Eye (tissue), 1 donor: ENCODE measurements at regions not wholly inside any gene's neighbourhood (a gene's known extent, or its start where the extent isn't known, plus 50 kb on each side); places are given as distances from the start of the nearest gene placed in this dataset.
"Not testable (repeated sequence)": the region's sequence is repeated elsewhere in the genome, so short reads cannot be mapped to it uniquely, and the experiment has no call there.

Experiments
- DNase-seq: peaks from one replicate; pipeline ENCODE4 v3.0.0-alpha.2; 2015

GRCh38 chr5:135176991-135177390 lies 143.0 kb upstream of the PITX1 start:
- no peak for DNase-seq

DNA sequence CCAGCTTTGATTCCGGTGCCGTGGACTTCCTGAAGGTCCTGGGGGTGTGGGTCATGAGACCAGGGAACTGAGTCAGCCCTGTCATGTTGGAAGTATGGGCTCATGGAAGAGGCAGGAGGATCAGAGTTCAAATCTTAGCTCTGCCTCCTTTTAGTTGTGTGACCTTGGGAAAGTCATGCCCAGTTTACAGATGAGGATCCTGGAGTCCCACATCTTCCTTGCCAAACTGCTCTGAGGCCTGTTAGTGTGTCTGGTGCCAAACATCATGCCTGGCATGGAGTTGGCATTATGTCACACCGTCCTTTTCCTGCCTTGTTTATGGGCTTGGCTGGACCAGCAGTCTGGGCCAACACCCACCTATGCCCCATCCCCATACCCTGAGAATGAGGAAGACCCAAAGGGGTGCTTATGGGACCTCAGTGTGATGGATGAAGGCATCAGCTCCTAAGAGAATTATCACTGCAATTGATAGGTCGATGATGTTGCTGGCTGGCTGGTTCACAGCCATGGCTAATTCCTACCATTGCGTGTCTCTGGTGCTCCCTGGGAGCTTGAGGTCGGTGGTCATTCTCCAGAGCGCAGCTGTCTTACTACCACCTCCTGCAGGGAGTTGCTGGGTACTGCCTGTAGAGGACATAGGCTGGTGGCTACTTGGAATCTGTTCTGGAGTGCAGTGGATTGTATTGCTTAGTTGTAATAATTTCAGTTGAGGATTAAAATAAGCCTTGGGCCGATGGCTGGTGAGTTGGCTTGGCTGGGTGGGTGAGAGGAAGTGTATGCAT lies 140.5 kb upstream of the PITX1 start:
- DNase-seq: no peak

GRCh38 chr5:135173662-135174290 lies 139.7 kb upstream of the PITX1 start:
- no peak for DNase-seq

- no peak for DNase-seq
Observed at GRCh38 chr5:135172718-135173117, 138.7 kb upstream of the PITX1 start.

DNA sequence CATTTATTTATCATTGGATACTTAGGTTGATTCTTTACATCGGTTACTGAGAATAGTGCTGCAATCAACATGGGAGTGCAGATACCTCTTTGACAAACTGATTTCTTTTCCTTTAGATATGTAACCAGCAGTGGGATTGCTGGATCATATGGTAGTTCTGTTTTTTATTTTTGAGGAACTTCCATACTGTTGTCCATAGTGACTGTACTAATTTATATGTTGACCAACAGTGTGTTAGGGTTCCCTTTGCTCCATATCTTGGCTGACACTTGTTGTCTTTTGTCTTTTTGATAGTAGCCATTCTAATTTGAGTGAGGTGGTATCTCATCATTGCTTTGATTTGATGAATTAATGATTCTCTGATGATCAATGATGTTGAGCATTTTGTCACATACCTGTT lies 137.3 kb upstream of the PITX1 start:
- no peak for DNase-seq

DNA sequence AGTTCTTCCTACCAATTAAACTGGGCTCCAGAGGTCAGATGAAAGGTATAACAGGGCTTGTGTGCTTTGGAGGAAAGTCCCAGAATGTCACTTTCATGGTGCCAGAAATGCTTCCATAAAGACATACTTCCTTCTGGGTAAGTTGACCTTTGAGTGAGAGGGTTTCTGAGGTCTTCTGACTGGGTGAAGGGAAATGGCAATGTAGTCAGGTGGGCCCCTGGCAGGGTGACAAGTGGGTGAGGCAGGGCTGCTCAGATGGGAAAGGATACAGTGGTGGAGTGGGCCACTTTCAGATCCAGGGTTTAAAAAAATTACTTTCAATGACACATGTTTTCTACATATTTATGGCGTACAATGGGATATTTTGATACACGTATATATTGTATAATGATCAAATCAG lies 136.5 kb upstream of the PITX1 start:
- DNase-seq: no peak

- DNase-seq: no peak
Observed at GRCh38 chr5:135169753-135170152, 135.7 kb upstream of the PITX1 start.

- no peak for DNase-seq
Observed at GRCh38 chr5:135167634-135168033, 133.6 kb upstream of the PITX1 start.

GRCh38 chr5:135164873-135165614 lies 131.0 kb upstream of the PITX1 start:
- DNase-seq: not testable (repeated sequence)

DNA sequence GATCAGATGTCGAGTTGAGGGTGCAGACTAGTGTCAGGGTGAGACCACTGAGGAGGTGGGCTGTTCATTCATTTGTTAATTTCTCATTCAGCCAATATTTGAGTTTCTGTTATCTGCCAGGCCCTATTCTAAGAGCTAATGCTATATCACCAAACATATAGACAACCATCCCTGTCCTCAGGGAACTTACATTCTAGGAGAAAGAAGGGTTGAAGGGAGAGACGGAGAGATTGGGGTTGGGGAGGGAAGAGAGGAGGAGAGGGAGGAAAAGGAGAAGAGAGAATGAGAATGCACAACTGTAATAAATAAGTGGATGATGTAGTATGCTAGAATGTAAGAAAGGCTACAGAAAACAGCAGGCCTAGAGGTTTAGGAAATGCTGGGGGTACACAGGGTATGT lies 129.9 kb upstream of the PITX1 start:
- no peak for DNase-seq

DNA sequence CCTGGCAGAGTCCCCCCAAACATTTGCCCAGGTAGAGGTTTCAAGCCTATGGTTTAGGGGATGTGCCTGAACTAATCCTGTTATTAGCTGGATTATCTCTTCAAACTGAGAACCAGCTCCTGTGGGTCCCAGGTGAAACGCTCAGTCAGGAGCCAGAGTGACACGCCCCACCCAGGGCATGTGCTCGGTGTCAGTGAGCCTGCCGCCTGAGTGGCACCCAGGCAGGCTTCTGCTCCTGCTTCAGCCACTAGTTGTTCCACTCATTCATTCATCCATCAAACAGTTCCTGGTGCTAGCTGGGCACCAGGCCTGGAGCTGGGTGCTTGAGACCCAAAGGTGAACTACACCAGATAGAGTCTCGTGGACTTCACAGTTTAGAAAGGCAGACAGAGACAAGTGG lies 129.4 kb upstream of the PITX1 start:
- no peak for DNase-seq

DNA sequence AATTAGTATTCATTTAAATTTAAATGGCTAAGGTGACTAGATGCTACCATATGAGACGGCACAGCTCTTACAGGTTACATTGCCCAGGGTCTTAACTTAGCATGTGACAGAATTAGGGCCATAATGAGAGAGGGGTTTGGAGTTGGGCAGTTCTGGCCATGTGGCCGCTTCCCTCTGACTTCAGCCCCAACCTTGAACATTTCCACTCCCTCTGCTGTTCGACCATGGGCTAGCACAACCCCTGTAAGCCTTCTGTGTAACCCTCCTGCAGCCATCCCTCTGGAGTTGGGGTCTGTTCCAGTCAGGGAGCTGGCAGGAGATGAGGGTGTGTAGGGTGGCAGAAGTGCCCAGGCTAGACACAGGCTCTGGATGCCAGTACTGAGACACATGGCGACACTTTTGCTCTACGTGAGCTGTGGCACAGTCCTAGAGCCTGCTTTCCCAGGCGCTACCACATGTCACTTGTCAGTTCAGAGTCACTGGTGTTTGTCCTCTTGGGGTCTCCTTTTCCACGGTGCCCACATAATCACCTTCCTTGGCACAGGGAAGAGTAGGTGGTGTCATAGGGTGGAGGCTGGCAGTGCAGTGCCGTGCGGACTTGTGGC lies 128.7 kb upstream of the PITX1 start:
- DNase-seq: no peak

- no peak for DNase-seq
Observed at GRCh38 chr5:135161221-135161620, 127.2 kb upstream of the PITX1 start.

GRCh38 chr5:135160036-135160675 lies 126.1 kb upstream of the PITX1 start:
- DNase-seq: no peak

- DNase-seq: no peak
Observed at GRCh38 chr5:135159626-135160025, 125.6 kb upstream of the PITX1 start.

- no peak for DNase-seq
Observed at GRCh38 chr5:135158982-135159381, 125.0 kb upstream of the PITX1 start.

DNA sequence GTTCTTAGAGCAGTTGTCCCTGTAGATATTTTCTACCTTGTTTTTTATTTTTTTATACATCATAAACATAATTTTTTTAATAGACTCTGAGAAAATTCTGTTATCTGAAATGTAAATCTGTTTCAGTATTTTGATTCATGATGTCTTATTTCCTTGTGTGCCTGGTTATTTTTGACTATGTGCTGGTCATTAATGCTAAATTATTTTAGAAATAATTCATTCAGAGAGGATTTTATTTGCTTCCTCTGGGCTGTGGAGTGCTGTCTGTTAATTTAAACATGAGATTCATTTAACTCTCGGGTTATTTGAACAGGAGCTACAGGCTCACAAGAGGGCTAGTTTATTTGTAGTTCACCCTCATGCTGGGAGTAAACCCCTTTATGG lies 124.3 kb upstream of the PITX1 start:
- DNase-seq: no peak

GRCh38 chr5:135157421-135158313 lies 123.6 kb upstream of the PITX1 start:
- no peak for DNase-seq

- DNase-seq: no peak
Observed at GRCh38 chr5:135156715-135157404, 122.8 kb upstream of the PITX1 start.

DNA sequence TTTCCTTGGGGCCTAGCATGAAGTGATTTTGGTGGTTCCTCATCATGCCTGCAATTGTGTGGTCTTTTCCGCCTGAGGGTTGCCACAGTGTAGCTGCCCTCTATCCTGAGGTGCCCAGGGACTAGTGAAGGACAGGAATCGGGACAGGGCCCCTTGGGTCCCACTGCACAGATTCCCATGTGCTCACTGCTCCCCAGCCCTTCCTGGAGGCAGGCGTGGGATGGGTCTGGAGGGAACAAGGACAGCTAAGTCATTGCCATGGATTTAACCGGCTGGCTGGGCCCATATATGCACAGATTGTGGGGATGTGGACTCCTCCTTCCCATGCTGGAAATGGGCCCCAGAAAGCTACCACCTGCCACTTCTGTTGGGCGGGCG lies 122.3 kb upstream of the PITX1 start:
- DNase-seq: no peak

- no peak for DNase-seq
Observed at GRCh38 chr5:135155616-135156214, 121.7 kb upstream of the PITX1 start.
